ENCODE measurements at regions not wholly inside any gene's neighbourhood (a gene's known extent, or its start where the extent isn't known, plus 50 kb on each side); places are given as distances from the start of the nearest gene placed in this dataset.
"Not testable (repeated sequence)": the region's sequence is repeated elsewhere in the genome, so short reads cannot be mapped to it uniquely, and the experiment has no call there.

DNA sequence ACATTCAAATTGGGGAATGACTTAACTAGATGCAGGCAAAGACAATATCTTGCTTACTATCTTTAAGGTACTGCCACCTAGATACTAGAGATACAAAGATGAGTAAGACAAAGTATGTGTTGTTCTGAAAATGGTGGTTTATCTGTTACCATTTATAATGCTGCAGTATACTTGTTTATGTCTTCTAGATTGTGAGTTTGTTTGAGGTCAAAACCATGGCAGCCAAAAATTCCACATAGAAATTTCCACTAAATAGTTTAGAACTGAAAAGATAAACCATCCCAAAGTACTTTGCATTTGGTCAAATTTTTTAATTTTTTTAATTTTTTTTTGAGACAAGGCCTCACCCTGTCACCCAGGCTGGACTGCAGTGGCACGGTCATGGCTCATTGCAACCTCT lies 150.8 kb downstream of the SOX4 start:
- no peak for DNase-seq (ENCODE audit: low spot score)

DNA sequence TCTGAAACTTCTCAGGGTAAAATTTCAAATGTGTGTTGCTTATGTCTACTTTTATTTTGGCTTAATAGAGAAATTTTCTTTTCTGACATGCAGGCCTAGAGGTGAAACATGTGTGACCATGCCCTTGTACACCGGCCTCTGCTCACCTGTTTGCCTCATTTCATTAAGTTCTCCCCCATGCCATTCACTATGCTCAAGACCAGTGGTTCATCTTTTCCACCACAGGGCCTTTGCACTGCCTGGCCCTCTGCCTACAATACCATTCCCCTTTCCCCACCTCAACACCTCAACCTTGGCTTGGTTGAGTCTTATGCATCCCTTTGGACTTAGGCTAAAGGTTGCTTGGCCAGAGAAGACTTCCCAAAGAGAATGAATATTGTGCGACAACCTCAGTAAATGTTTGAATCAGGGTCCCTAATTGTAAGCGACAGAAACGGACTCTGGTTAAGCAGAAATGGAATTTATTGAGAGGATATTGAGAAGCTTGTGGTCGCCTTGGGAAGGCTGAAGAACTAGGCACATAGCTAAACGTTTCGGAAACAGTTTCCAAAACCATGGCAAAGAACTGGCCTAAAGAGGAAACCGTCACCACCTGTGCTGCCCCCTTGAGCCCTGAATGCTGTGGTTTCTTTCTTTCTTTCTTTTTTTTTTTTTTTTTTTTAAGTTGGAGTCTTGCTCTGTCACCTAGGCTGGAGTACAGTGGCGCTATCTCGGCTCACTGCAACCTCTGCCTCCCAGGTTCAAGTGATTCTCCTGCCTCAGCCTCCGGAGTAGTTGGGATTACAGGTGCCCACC lies 152.2 kb downstream of the SOX4 start:
- no peak for DNase-seq (ENCODE audit: low spot score)

DNA sequence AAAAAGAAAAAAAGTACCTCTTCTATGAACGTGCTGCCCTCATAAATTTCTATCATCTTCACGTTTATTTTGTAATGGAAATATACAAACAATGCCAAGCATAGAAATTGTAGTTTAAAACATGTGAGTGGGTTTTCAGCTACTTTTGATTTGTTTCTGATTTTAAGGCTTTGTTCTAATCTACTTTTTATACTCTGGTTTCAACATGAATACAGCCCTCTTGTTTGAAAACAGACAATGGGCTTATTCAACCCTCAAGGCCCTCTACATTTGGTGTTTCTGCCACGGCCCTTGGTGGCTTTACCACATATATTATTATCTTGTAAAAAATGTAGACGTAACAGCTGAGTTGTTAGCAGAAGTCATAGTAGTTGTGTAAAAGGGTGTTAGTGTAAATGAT lies 153.9 kb downstream of the SOX4 start:
- DNase-seq (ENCODE audit: low spot score): no peak

DNA sequence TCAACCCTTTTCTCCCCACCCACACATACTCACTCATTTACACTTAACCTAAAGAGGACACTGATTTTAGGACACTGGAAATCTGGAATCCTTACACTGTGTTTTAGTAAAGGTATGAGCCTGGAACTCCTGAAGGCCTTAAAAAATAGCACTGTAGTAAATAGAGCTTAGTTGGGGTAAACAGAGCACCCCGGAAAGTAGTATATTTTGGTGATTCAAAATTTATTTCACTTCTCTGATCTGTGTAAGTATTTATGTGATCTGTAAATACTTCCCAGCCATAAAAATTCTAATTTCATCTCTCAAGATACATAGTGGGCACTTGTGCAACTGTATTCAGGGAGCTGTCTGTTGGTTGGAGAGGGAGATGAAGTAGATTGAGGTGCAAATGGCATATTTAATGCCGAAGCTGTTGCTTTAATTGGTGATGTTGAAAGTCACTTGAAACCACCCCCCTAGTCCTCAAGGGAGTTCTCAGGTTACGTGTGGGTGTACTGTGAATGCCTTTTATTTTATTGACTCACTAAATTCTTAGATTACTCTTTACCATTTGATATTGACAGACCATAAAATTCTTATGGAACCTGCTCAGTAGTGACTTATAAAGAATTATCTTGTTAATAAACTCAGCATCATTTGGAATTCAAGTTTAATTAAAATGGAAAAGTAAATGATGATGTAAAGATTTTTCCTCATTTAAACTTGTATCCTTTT lies 154.9 kb downstream of the SOX4 start:
- DNase-seq (ENCODE audit: low spot score): no peak

DNA sequence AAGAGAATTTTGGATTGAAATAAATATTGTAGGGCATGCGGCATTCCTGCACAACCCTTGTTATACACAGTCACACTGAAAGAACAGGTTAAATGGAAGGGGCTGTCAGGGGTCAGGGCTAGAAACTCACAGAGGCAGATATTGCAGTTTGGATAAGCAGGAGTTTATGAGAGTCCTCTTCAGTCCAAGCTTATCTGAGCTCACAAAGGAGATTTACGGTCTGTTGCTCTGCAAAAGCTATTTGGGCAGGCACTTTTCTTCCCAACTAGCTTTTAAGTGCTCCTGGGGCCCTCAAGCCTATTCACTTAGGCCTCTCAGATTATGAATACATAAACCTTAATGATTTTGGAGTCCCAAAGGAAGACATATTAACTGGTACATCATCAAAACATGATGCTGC lies 156.2 kb downstream of the SOX4 start:
- no peak for DNase-seq (ENCODE audit: low spot score)

DNA sequence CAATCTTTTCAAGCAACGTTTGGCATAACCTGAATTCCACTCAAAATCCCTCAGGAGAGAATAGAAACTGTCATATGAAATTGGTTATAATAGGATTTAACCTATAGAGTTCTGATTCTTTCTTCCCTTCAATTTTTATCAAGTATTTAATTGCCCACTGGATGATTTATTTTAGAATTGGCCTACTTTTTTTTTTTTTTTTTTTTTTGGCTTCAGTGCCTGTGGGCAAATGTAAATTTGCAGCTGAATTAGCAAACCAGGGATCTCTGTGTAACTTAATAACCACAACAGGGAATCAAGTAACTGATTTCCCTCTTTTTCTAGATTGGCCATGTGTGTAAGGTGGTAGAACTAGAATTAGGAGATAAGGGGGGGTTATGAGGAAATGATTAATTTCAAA lies 157.0 kb downstream of the SOX4 start:
- no peak for DNase-seq (ENCODE audit: low spot score)

DNA sequence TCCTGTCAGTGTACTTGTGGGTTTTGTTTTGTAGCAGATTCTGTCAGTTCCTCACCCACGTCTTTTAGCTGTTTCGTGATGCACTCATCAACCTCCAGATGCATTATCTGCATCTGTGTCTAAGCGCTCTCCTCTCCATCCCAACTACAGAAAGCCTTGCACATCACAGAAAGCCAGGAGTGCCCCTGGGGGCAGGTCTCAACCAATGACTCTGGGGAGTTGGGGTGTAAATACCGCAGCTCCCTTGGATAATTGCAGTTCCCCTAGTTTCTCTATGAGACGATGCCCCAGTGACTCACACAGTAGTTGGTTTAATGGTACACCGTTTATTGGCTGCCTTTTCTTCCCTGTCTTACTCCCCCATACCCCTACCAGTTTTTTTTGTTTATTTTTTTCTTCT lies 158.1 kb downstream of the SOX4 start:
- DNase-seq (ENCODE audit: low spot score): no peak

DNA sequence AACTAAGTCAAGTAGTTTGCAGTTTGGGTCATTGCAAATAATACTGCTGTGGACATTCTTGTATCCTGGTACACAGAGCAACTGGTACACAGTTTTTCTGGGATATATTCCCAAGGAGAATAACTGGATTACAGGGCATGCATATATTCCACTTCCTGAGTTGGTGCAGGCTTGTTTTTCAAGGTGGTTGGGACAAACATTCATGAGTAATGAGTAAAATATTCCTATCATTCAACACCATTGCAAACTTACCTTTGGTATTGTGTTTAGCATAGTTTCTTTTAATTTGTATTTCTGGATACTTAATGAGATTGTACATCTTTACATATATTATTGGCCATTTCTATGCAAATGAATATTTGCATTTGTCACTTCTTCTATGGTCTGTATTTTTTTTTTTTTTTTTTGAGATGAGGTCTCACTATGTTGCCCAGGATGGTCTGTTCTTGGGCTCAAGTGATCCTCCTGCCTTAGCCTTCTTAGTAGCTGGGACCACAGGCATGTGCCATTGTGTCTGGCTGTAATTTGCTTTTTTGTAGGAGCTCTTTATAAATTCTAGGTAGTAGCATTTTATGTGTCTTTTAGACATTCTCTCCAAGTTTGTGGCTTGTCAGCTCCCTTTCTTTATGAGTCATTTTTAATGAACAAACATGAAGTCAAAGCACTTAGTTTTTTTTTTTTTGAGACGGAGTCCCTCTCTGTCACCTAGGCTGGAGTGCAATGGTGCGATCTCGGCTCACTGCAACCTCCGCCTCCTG lies 158.7 kb downstream of the SOX4 start:
- DNase-seq (ENCODE audit: low spot score): no peak

GRCh38 chr6:21753241-21754108 lies 159.9 kb downstream of the SOX4 start:
- DNase-seq (ENCODE audit: low spot score): no peak

- no peak for DNase-seq (ENCODE audit: low spot score)
Measured at GRCh38 chr6:21754891-21755290, 161.3 kb downstream of the SOX4 start.

GRCh38 chr6:21756487-21756886 lies 162.9 kb downstream of the SOX4 start:
- no peak for DNase-seq (ENCODE audit: low spot score)

GRCh38 chr6:21757392-21757791 lies 163.8 kb downstream of the SOX4 start:
- not testable (repeated sequence) for DNase-seq (ENCODE audit: low spot score)

- no peak for DNase-seq (ENCODE audit: low spot score)
Measured at GRCh38 chr6:21759721-21760120, 166.2 kb downstream of the SOX4 start.

GRCh38 chr6:21761053-21761730 lies 167.6 kb downstream of the SOX4 start:
- DNase-seq (ENCODE audit: low spot score): not testable (repeated sequence)

GRCh38 chr6:21764989-21765388 lies 171.4 kb downstream of the SOX4 start:
- DNase-seq (ENCODE audit: low spot score): no peak

- no peak for DNase-seq (ENCODE audit: low spot score)
Measured at GRCh38 chr6:21767891-21768648, 174.5 kb downstream of the SOX4 start.

DNA sequence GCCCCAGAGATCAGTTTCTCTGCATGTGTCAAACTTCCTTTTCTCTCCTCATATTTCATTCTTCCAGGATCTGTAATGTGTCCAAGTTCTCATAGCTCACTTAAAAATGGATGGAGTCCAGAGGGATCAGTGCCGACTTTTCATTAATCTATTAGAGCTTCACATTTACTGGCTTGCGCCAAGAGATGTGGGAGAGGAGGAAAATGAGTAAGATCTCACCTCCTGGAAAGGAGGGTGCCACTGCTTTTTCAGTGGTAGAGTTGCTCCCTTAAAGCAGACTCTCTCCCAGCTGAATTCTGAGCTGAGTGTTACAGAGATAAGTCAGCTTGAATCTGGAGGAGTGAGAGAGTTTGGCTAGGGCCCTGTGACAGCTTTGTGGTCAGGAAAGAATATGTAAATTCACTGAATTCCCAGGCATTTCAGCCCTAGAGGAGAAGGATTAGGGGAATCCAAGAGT lies 175.9 kb downstream of the SOX4 start:
- DNase-seq (ENCODE audit: low spot score): no peak

GRCh38 chr6:21769968-21770367 lies 176.4 kb downstream of the SOX4 start:
- DNase-seq (ENCODE audit: low spot score): no peak

- DNase-seq (ENCODE audit: low spot score): no peak
Measured at GRCh38 chr6:21771626-21772320, 178.2 kb downstream of the SOX4 start.

DNA sequence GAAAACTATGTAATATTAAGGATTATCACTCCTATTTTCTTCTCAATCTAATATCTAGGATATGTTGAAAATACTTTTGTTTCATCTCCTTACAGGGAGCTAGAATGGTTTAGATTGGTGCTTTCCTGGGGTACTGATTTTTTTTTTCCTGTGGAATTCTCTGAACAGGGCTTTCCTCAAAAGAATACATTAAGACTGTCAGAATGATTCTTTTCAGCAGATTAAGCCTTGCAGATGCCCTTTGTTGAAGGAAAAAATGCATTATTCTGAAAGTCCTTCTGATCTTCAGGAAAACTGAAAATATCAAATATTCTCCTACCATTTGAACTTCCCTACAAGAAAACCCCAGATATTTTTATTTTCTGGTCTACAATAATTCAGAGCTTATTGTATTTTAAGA lies 178.9 kb downstream of the SOX4 start:
- no peak for DNase-seq (ENCODE audit: low spot score)

Data from hematopoietic multipotent progenitor cell treated with erythropoietin and hydrocortisone succinate and interleukin-3 and kit ligand, for 15 days (in vitro differentiated cells).